Stimulated activated CD4-positive, alpha-beta T cell treated with anti-CD3 and anti-CD28 coated beads, Interleukin-12 subunit alpha, Interleukin-12 subunit beta, amount 100 ng/mL, for 48 hours (primary cell): ENCODE measurements at regions not wholly inside any gene's neighbourhood (a gene's known extent, or its start where the extent isn't known, plus 50 kb on each side); places are given as distances from the start of the nearest gene placed in this dataset.
"Not testable (repeated sequence)": the region's sequence is repeated elsewhere in the genome, so short reads cannot be mapped to it uniquely, and the experiment has no call there.

ENCODE experiments used
- DNase-seq, 3 donors: peaks; one replicate each; pipeline ENCODE4 v3.0.0-alpha.2; 2020; ENCODE audit warnings: low read depth in 2 of 3, low spot score in 1 of 3

- DNase-seq = no peak
These were observed 354.6 kb upstream of the AGA start for GRCh38 chr4:177796841-177797240.

- DNase-seq = no peak
These were observed 355.9 kb upstream of the AGA start for GRCh38 chr4:177798161-177798560.

- no peak for DNase-seq
These were observed 359.9 kb upstream of the AGA start for GRCh38 chr4:177802162-177802561.

- no peak for DNase-seq
These were observed 360.4 kb upstream of the AGA start for GRCh38 chr4:177802661-177803060.

- no peak for DNase-seq
These were observed 360.9 kb upstream of the AGA start for GRCh38 chr4:177803151-177803550.

- DNase-seq = no peak
These were observed 367.6 kb upstream of the AGA start for GRCh38 chr4:177809791-177810190.

GRCh38 chr4:177810220-177810619 is 368.0 kb upstream of the AGA start:
- DNase-seq = no peak

- DNase-seq = not testable (repeated sequence)
These were observed 376.2 kb upstream of the AGA start for GRCh38 chr4:177818392-177818791.

GRCh38 chr4:177826973-177827372 is 384.7 kb upstream of the AGA start:
- no peak for DNase-seq

GRCh38 chr4:177841258-177841657 is 399.0 kb upstream of the AGA start:
- DNase-seq = no peak

- DNase-seq = no peak
These were observed 411.0 kb upstream of the AGA start for GRCh38 chr4:177853229-177853628.

GRCh38 chr4:177855507-177856197 is 413.4 kb upstream of the AGA start:
- DNase-seq = no peak

GRCh38 chr4:177860171-177860570 is 417.9 kb upstream of the AGA start:
- DNase-seq = no peak

- DNase-seq = no peak
These were observed 419.4 kb upstream of the AGA start for GRCh38 chr4:177861551-177862094.

GRCh38 chr4:177862541-177863176 is 420.4 kb upstream of the AGA start:
- no peak for DNase-seq

GRCh38 chr4:177879851-177880250 is 437.6 kb upstream of the AGA start:
- DNase-seq = no peak

- DNase-seq = no peak
These were observed 452.9 kb upstream of the AGA start for GRCh38 chr4:177895136-177895535.

- no peak for DNase-seq
These were observed 459.5 kb upstream of the AGA start for GRCh38 chr4:177901786-177902185.

- no peak for DNase-seq
These were observed 460.1 kb upstream of the AGA start for GRCh38 chr4:177902386-177902785.

- DNase-seq = no peak
These were observed 465.6 kb upstream of the AGA start for GRCh38 chr4:177907736-177908424.

- no peak for DNase-seq
These were observed 479.5 kb upstream of the AGA start for GRCh38 chr4:177921715-177922114.

GRCh38 chr4:177923888-177924287 is 481.7 kb upstream of the AGA start:
- DNase-seq = no peak
